Ascending aorta (tissue), 2 donors: ENCODE measurements at regions not wholly inside any gene's neighbourhood (a gene's known extent, or its start where the extent isn't known, plus 50 kb on each side); places are given as distances from the start of the nearest gene placed in this dataset.

Experiments
- DNase-seq, 2 donors: peaks; one replicate each; pipeline ENCODE4 v3.0.0-alpha.2; 2019; ENCODE audit warnings: low spot score in 2 of 2
- H3K27ac ChIP-seq, 2 donors: fragments of 200-600 bp; sonication (generic); one replicate each; pipeline ENCODE4 v1.5.1; 2016 to 2017; ENCODE audit warnings: mild to moderate bottlenecking in 1 of 2
- H3K27me3 ChIP-seq: fragments of 200-600 bp; sonication (generic); one replicate; pipeline ENCODE4 v1.5.1; 2017
- H3K36me3 ChIP-seq, 2 donors: fragments of 200-600 bp; sonication (generic); one replicate each; pipeline ENCODE4 v1.5.1; 2016
- H3K4me1 ChIP-seq, 2 donors: fragments of 200-600 bp; sonication (generic); one replicate each; pipeline ENCODE4 v1.5.1; 2016 to 2017; ENCODE audit warnings: mild to moderate bottlenecking in 1 of 2
- H3K4me3 ChIP-seq, 2 donors: fragments of 200-600 bp; sonication (generic); one replicate each; pipeline ENCODE4 v1.5.1; 2016 to 2017; ENCODE audit warnings: mild to moderate bottlenecking in 1 of 2
- H3K9me3 ChIP-seq, 2 donors: fragments of 200-600 bp; sonication (generic); one replicate each; pipeline ENCODE4 v1.5.1; 2016
- CTCF ChIP-seq, 3 experiments: fragments of 200-600 bp in 2 of 3; fragments of 450-650 bp in 1 of 3; sonication (generic) in 2 of 3; IDR thresholded peaks; one replicate each; pipeline ENCODE4 v1.5.1; 2016 to 2019; ENCODE audit warnings: antibody characterized with exemption in 3 of 3, mild to moderate bottlenecking in 1 of 3, moderate library complexity in 1 of 3
- intact Hi-C: fragments of 100-400 bp; cut with DNase I; formaldehyde crosslinking; loops from one replicate; pipeline ENCODE4 v1.15.1; 2023

GRCh38 chr6:12577124-12577850 lies 139.3 kb upstream of the PHACTR1 start:
- DNase-seq: no peak
- Histone ChIP-seq H3K27ac (no peak overlapping the region), H3K4me1 (peaks cover 0 to 4% of the 10 kb centered on the region in 2 donors), H3K4me3 (no peak overlapping the region), H3K9me3 (no peaks in the 10 kb centered on the region), H3K27me3 (no peaks in the 10 kb centered on the region), H3K36me3 (no peaks in the 10 kb centered on the region)
- intact Hi-C loops: no loop called here
- TF ChIP-seq CTCF (IDR thresholded peaks at IDR 0.05): no peak

- H3K9me3 ChIP-seq: no peaks in the 10 kb centered on the region
- H3K4me3 ChIP-seq: no peak overlapping the region
- no peak overlapping the region for H3K27ac ChIP-seq
- intact Hi-C loops: no loop called here
- TF ChIP-seq CTCF (IDR thresholded peaks at IDR 0.05): no peak
- no peak for DNase-seq
- no peaks in the 10 kb centered on the region for H3K4me1 ChIP-seq
- H3K27me3 ChIP-seq: no peaks in the 10 kb centered on the region
- no peaks in the 10 kb centered on the region for H3K36me3 ChIP-seq
Observed at GRCh38 chr6:12578097-12578496, 138.5 kb upstream of the PHACTR1 start.

GRCh38 chr6:12578751-12579150 lies 137.8 kb upstream of the PHACTR1 start:
- Histone ChIP-seq H3K27me3 (no peaks in the 10 kb centered on the region), H3K27ac (no peak overlapping the region), H3K4me1 (no peaks in the 10 kb centered on the region), H3K9me3 (no peaks in the 10 kb centered on the region), H3K36me3 (no peaks in the 10 kb centered on the region), H3K4me3 (no peak overlapping the region)
- DNase-seq: no peak
- TF ChIP-seq CTCF (IDR thresholded peaks at IDR 0.05): no peak
- intact Hi-C loops: no loop called here

GRCh38 chr6:12580290-12580689 lies 136.3 kb upstream of the PHACTR1 start:
- H3K36me3 ChIP-seq: no peaks in the 10 kb centered on the region
- no peak overlapping the region for H3K27ac ChIP-seq
- intact Hi-C loops: no loop called here
- no peak for DNase-seq
- no peaks in the 10 kb centered on the region for H3K4me1 ChIP-seq
- H3K27me3 ChIP-seq: no peaks in the 10 kb centered on the region
- H3K9me3 ChIP-seq: no peaks in the 10 kb centered on the region
- no peak for TF ChIP-seq CTCF (IDR thresholded peaks at IDR 0.05)
- H3K4me3 ChIP-seq: no peak overlapping the region

- no peak for DNase-seq
- Histone ChIP-seq H3K4me3 (no peak overlapping the region), H3K36me3 (no peaks in the 10 kb centered on the region), H3K27ac (no peak overlapping the region), H3K9me3 (no peaks in the 10 kb centered on the region), H3K27me3 (no peaks in the 10 kb centered on the region), H3K4me1 (no peaks in the 10 kb centered on the region)
- no peak for TF ChIP-seq CTCF (IDR thresholded peaks at IDR 0.05)
- intact Hi-C loops: no loop called here
Observed at GRCh38 chr6:12582421-12583110, 134.0 kb upstream of the PHACTR1 start.
